ENCODE measurements at regions not wholly inside any gene's neighbourhood (a gene's known extent, or its start where the extent isn't known, plus 50 kb on each side); places are given as distances from the start of the nearest gene placed in this dataset.
"Not testable (repeated sequence)": the region's sequence is repeated elsewhere in the genome, so short reads cannot be mapped to it uniquely, and the experiment has no call there.

- H3K27ac Mint-ChIP-seq; CTCF ChIA-PET (ENCODE audit: partially characterized antibody); H3K4me3 Mint-ChIP-seq; H3K9me3 ChIP-seq (ENCODE audit: control insufficient read depth in 1 of 2, low read length in 2 of 2); H3K4me1 ChIP-seq (ENCODE audit: insufficient read depth, low read length); H3K27ac ChIP-seq (ENCODE audit: low read depth, low read length); H3K4me3 ChIP-seq (ENCODE audit: low read length in 2 of 2); H3K36me3 ChIP-seq (ENCODE audit: insufficient read depth, low read length); intact Hi-C loops (cut with micrococcal nuclease); H3K4me1 Mint-ChIP-seq; POLR2A ChIA-PET (ENCODE audit: partially characterized antibody); H3K27me3 ChIP-seq (ENCODE audit: insufficient read depth, low read length); H3K36me3 Mint-ChIP-seq; DNase-seq: not testable (repeated sequence)
- H3K27me3 Mint-ChIP-seq, result peaks cover 8 to 26% of the 10 kb centered on the region in 2 donors
- peaks cover 0 to 33% (median 4%) of the 10 kb centered on the region in 8 donors for H3K9me3 Mint-ChIP-seq
These were observed 141.4 kb upstream of the S1PR3 start for GRCh38 chr9:88849878-88850277.

- H3K4me1 ChIP-seq (ENCODE audit: insufficient read depth, low read length), result no peaks in the 10 kb centered on the region
- intact Hi-C loops (cut with micrococcal nuclease), result no loop called here
- H3K27ac Mint-ChIP-seq, result no peak overlapping the region
- no peak overlapping the region for H3K27ac ChIP-seq (ENCODE audit: low read depth, low read length)
- peaks cover 16 to 41% of the 10 kb centered on the region in 2 donors for H3K27me3 Mint-ChIP-seq
- peaks cover 0 to 5% of the 10 kb centered on the region in 2 donors for H3K36me3 Mint-ChIP-seq
- no peak overlapping the region for H3K4me3 Mint-ChIP-seq
- no peaks in the 10 kb centered on the region for H3K9me3 ChIP-seq (ENCODE audit: control insufficient read depth in 1 of 2, low read length in 2 of 2)
- ChIA-PET CTCF (ENCODE audit: partially characterized antibody) (no interaction called here), POLR2A (ENCODE audit: partially characterized antibody) (no interaction called here)
- H3K9me3 Mint-ChIP-seq, result peaks cover 5 to 34% (median 20%) of the 10 kb centered on the region in 8 donors
- no peak overlapping the region for H3K4me3 ChIP-seq (ENCODE audit: low read length in 2 of 2)
- no peaks in the 10 kb centered on the region for H3K36me3 ChIP-seq (ENCODE audit: insufficient read depth, low read length)
- H3K4me1 Mint-ChIP-seq, result no peaks in the 10 kb centered on the region
- DNase-seq, result no peak
- H3K27me3 ChIP-seq (ENCODE audit: insufficient read depth, low read length), result peaks cover 11% of the 10 kb centered on the region
These were observed 138.5 kb upstream of the S1PR3 start for GRCh38 chr9:88852794-88853193.

GRCh38 chr9:88870627-88871026, 120.6 kb upstream of the S1PR3 start:
- Mint-ChIP-seq H3K4me1 (no peaks in the 10 kb centered on the region), H3K4me3 (no peak overlapping the region), H3K9me3 (peaks cover 3 to 16% (median 9%) of the 10 kb centered on the region in 8 donors), H3K27ac (no peak overlapping the region), H3K27me3 (peaks cover 3 to 12% of the 10 kb centered on the region in 2 donors), H3K36me3 (no peaks in the 10 kb centered on the region)
- ChIA-PET CTCF (ENCODE audit: partially characterized antibody) (no interaction called here), POLR2A (ENCODE audit: partially characterized antibody) (no interaction called here)
- no peak overlapping the region for H3K27ac ChIP-seq (ENCODE audit: low read depth, low read length)
- H3K27me3 ChIP-seq (ENCODE audit: insufficient read depth, low read length), result no peaks in the 10 kb centered on the region
- no peaks in the 10 kb centered on the region for H3K4me1 ChIP-seq (ENCODE audit: insufficient read depth, low read length)
- no peak for DNase-seq
- intact Hi-C loops (cut with micrococcal nuclease), result no loop called here
- H3K4me3 ChIP-seq (ENCODE audit: low read length in 2 of 2), result no peak overlapping the region
- H3K9me3 ChIP-seq (ENCODE audit: control insufficient read depth in 1 of 2, low read length in 2 of 2), result no peaks in the 10 kb centered on the region
- no peaks in the 10 kb centered on the region for H3K36me3 ChIP-seq (ENCODE audit: insufficient read depth, low read length)

- H3K4me1 ChIP-seq (ENCODE audit: insufficient read depth, low read length), result no peaks in the 10 kb centered on the region
- H3K9me3 Mint-ChIP-seq, result peaks cover 5 to 16% (median 9%) of the 10 kb centered on the region in 8 donors
- DNase-seq, result no peak
- no peaks in the 10 kb centered on the region for H3K36me3 Mint-ChIP-seq
- no peaks in the 10 kb centered on the region for H3K4me1 Mint-ChIP-seq
- H3K36me3 ChIP-seq (ENCODE audit: insufficient read depth, low read length), result no peaks in the 10 kb centered on the region
- H3K4me3 Mint-ChIP-seq, result no peak overlapping the region
- no peak overlapping the region for H3K4me3 ChIP-seq (ENCODE audit: low read length in 2 of 2)
- H3K27me3 Mint-ChIP-seq, result peaks cover 3 to 11% of the 10 kb centered on the region in 2 donors
- no peaks in the 10 kb centered on the region for H3K9me3 ChIP-seq (ENCODE audit: control insufficient read depth in 1 of 2, low read length in 2 of 2)
- intact Hi-C loops (cut with micrococcal nuclease), result no loop called here
- no peak overlapping the region for H3K27ac Mint-ChIP-seq
- no peaks in the 10 kb centered on the region for H3K27me3 ChIP-seq (ENCODE audit: insufficient read depth, low read length)
- ChIA-PET CTCF (ENCODE audit: partially characterized antibody) (no interaction called here), POLR2A (ENCODE audit: partially characterized antibody) (no interaction called here)
- H3K27ac ChIP-seq (ENCODE audit: low read depth, low read length), result no peak overlapping the region
These were observed 119.6 kb upstream of the S1PR3 start for GRCh38 chr9:88871669-88872068.

GRCh38 chr9:88872192-88872946, 118.9 kb upstream of the S1PR3 start:
- Mint-ChIP-seq H3K4me3 (no peak overlapping the region), H3K27ac (no peak overlapping the region), H3K9me3 (peaks cover 5 to 15% (median 9%) of the 10 kb centered on the region in 8 donors), H3K27me3 (peaks cover 3 to 13% of the 10 kb centered on the region in 2 donors), H3K4me1 (no peaks in the 10 kb centered on the region), H3K36me3 (no peaks in the 10 kb centered on the region)
- no peak for DNase-seq
- Histone ChIP-seq H3K4me3 (ENCODE audit: low read length in 2 of 2) (no peak overlapping the region), H3K4me1 (ENCODE audit: insufficient read depth, low read length) (no peaks in the 10 kb centered on the region), H3K27me3 (ENCODE audit: insufficient read depth, low read length) (no peaks in the 10 kb centered on the region), H3K9me3 (ENCODE audit: control insufficient read depth in 1 of 2, low read length in 2 of 2) (no peaks in the 10 kb centered on the region), H3K27ac (ENCODE audit: low read depth, low read length) (no peak overlapping the region), H3K36me3 (ENCODE audit: insufficient read depth, low read length) (no peaks in the 10 kb centered on the region)
- CTCF ChIA-PET (ENCODE audit: partially characterized antibody), result no interaction called here
- intact Hi-C loops (cut with micrococcal nuclease), result no loop called here
- POLR2A ChIA-PET (ENCODE audit: partially characterized antibody), result no interaction called here

- Histone ChIP-seq H3K4me1 (ENCODE audit: insufficient read depth, low read length) (no peaks in the 10 kb centered on the region), H3K4me3 (ENCODE audit: low read length in 2 of 2) (no peak overlapping the region), H3K27me3 (ENCODE audit: insufficient read depth, low read length) (no peaks in the 10 kb centered on the region), H3K9me3 (ENCODE audit: control insufficient read depth in 1 of 2, low read length in 2 of 2) (no peaks in the 10 kb centered on the region), H3K36me3 (ENCODE audit: insufficient read depth, low read length) (no peaks in the 10 kb centered on the region), H3K27ac (ENCODE audit: low read depth, low read length) (no peak overlapping the region)
- CTCF ChIA-PET (ENCODE audit: partially characterized antibody), result no interaction called here
- POLR2A ChIA-PET (ENCODE audit: partially characterized antibody), result no interaction called here
- no peak overlapping the region for H3K27ac Mint-ChIP-seq
- DNase-seq, result no peak
- no peaks in the 10 kb centered on the region for H3K36me3 Mint-ChIP-seq
- H3K27me3 Mint-ChIP-seq, result peaks cover 3 to 12% of the 10 kb centered on the region in 2 donors
- H3K9me3 Mint-ChIP-seq, result peaks cover 5 to 10% (median 7%) of the 10 kb centered on the region in 8 donors
- no peak overlapping the region for H3K4me3 Mint-ChIP-seq
- no peaks in the 10 kb centered on the region for H3K4me1 Mint-ChIP-seq
- intact Hi-C loops (cut with micrococcal nuclease), result no loop called here
These were observed 117.6 kb upstream of the S1PR3 start for GRCh38 chr9:88873635-88874034.

GRCh38 chr9:88874391-88874790, 116.9 kb upstream of the S1PR3 start:
- Histone ChIP-seq H3K4me3 (ENCODE audit: low read length in 2 of 2) (no peak overlapping the region), H3K4me1 (ENCODE audit: insufficient read depth, low read length) (no peaks in the 10 kb centered on the region), H3K36me3 (ENCODE audit: insufficient read depth, low read length) (no peaks in the 10 kb centered on the region), H3K27me3 (ENCODE audit: insufficient read depth, low read length) (no peaks in the 10 kb centered on the region), H3K27ac (ENCODE audit: low read depth, low read length) (no peak overlapping the region), H3K9me3 (ENCODE audit: control insufficient read depth in 1 of 2, low read length in 2 of 2) (no peaks in the 10 kb centered on the region)
- intact Hi-C loops (cut with micrococcal nuclease), result no loop called here
- H3K4me1 Mint-ChIP-seq, result no peaks in the 10 kb centered on the region
- ChIA-PET CTCF (ENCODE audit: partially characterized antibody) (no interaction called here), POLR2A (ENCODE audit: partially characterized antibody) (no interaction called here)
- no peak overlapping the region for H3K4me3 Mint-ChIP-seq
- no peak overlapping the region for H3K27ac Mint-ChIP-seq
- no peak for DNase-seq
- peaks cover 0 to 3% (median 2%) of the 10 kb centered on the region in 8 donors for H3K9me3 Mint-ChIP-seq
- peaks cover under 1 to 13% of the 10 kb centered on the region in 2 donors for H3K27me3 Mint-ChIP-seq
- no peaks in the 10 kb centered on the region for H3K36me3 Mint-ChIP-seq
